GM12878 (cell line): ENCODE measurements at regions not wholly inside any gene's neighbourhood (a gene's known extent, or its start where the extent isn't known, plus 50 kb on each side); places are given as distances from the start of the nearest gene placed in this dataset.

Experiments
- ATAC-seq: fragments of 200-7000 bp; cut with Tn5 transposase; 3 replicates; pipeline ENCODE4 v1.9.1; 2020; ENCODE audit warnings: mild to moderate bottlenecking, moderate library complexity
- BruUV-seq: library from RNA; stranded (reverse); fragments of 400-500 nt; replicated peaks from 2 replicates; lab custom pipeline; 2021; lab: Mats Ljungman, UMichigan
- CTCF ChIA-PET: fragments of 300-600 bp; sonication (Branson Sonifier 250); formaldehyde crosslinking; extraction: SDS; loops from one replicate; lab custom pipeline; 2021; ENCODE audit warnings: inconsistent platforms; lab: Yijun Ruan, JAX
- POLR2A ChIA-PET: fragments of 350-600 bp; formaldehyde crosslinking; extraction: SDS; loops from one replicate; lab custom pipeline; 2021; ENCODE audit warnings: inconsistent platforms; lab: Charles Lee
- RAD21 ChIA-PET: fragments of 300-600 bp; sonication (Branson Sonifier 250); formaldehyde crosslinking; loops from one replicate; lab custom pipeline; 2023; ENCODE audit warnings: antibody characterized with exemption; ENCODE audit not compliant: unreplicated experiment; lab: Charles Lee
- SMC1A ChIA-PET: fragments of 300-600 bp; sonication (Branson Sonifier 250); formaldehyde crosslinking; loops from one replicate; lab custom pipeline; 2023; ENCODE audit not compliant: unreplicated experiment, uncharacterized antibody; lab: Charles Lee
- DNase-seq: peaks from one replicate; pipeline ENCODE4 v3.0.0-alpha.2; 2011; ENCODE audit warnings: low read depth, low spot score
- FAIRE-seq: peaks from 3 replicates; lab custom pipeline; 2011; peaks lifted over from hg19 to GRCh38; lab: Jason Lieb, UNC
- H2AFZ ChIP-seq: 2 replicates; pipeline ENCODE4 v1.6.0; 2011; ENCODE audit warnings: low read depth, low read length, control low read depth; ENCODE audit not compliant: control insufficient read depth
- H3K27ac ChIP-seq: 2 replicates; pipeline ENCODE4 v1.5.1; 2011; ENCODE audit warnings: control low read depth; ENCODE audit not compliant: control insufficient read depth, insufficient read depth
- H3K27me3 ChIP-seq, 2 experiments: replicated peaks in 1 of 2; 2 replicates each; pipeline versions ENCODE4 v1.6.0 to v1.6.1; 2011; ENCODE audit warnings: low read length in 1 of 2; ENCODE audit not compliant: control insufficient read depth in 2 of 2, insufficient read depth in 2 of 2
- H3K36me3 ChIP-seq, 2 experiments: 2 replicates each; pipeline ENCODE4 v1.5.1; 2011; ENCODE audit warnings: low read length in 1 of 2; ENCODE audit not compliant: control insufficient read depth in 2 of 2, insufficient read depth in 2 of 2
- H3K4me1 ChIP-seq: 2 replicates; pipeline ENCODE4 v1.6.1; 2011; ENCODE audit warnings: mild to moderate bottlenecking, low read length, moderate library complexity, mixed read lengths; ENCODE audit not compliant: control insufficient read depth, insufficient read depth
- H3K4me2 ChIP-seq: 2 replicates; pipeline ENCODE4 v1.6.0; 2011; ENCODE audit warnings: control low read depth; ENCODE audit not compliant: control insufficient read depth, insufficient read depth
- H3K4me3 ChIP-seq: fragments of 200-600 bp; sonication (generic); 2 replicates; pipeline ENCODE4 v1.5.1; 2016
- H3K79me2 ChIP-seq: 2 replicates; pipeline ENCODE4 v1.6.0; 2011; ENCODE audit warnings: low read length; ENCODE audit not compliant: control insufficient read depth, insufficient read depth
- H3K9ac ChIP-seq: 2 replicates; pipeline ENCODE4 v1.8.0; 2011; ENCODE audit warnings: low read length, control low read depth, mixed read lengths; ENCODE audit not compliant: control insufficient read depth, insufficient read depth
- H3K9me3 ChIP-seq: replicated peaks from 3 replicates; pipeline ENCODE4 v1.5.1; 2011; ENCODE audit warnings: mild to moderate bottlenecking, low read length; ENCODE audit not compliant: control insufficient read depth, insufficient read depth
- H4K20me1 ChIP-seq: 2 replicates; pipeline ENCODE4 v1.6.0; 2011; ENCODE audit not compliant: control insufficient read depth, insufficient read depth
- BRCA1 ChIP-seq: IDR thresholded peaks from 2 replicates; pipeline ENCODE4 v1.6.1; 2011; ENCODE audit warnings: low read depth, low read length, improper control_type of control experiment
- E2F8 ChIP-seq: fragments of 450-650 bp; IDR thresholded peaks from 2 replicates; pipeline ENCODE4 v1.6.1; 2018; ENCODE audit warnings: mild to moderate bottlenecking, low read depth, moderate library complexity; ENCODE audit not compliant: partially characterized antibody
- HDGF ChIP-seq: fragments of 450-650 bp; IDR thresholded peaks from 2 replicates; pipeline ENCODE4 v1.6.1; 2016; ENCODE audit warnings: antibody characterized with exemption
- PAX5 ChIP-seq: IDR thresholded peaks from 2 replicates; pipeline ENCODE4 v1.6.1; 2011; ENCODE audit warnings: low read depth, low read length, borderline replicate concordance
- RB1 ChIP-seq: fragments of 450-650 bp; formaldehyde crosslinking; IDR thresholded peaks from 2 replicates; pipeline ENCODE4 v1.6.1; 2017; ENCODE audit warnings: mild to moderate bottlenecking, borderline replicate concordance
- TCF12 ChIP-seq: IDR thresholded peaks from 2 replicates; pipeline ENCODE4 v1.6.1; 2011; ENCODE audit warnings: low read depth, mild to moderate bottlenecking, low read length
- YY1 ChIP-seq: IDR thresholded peaks from 2 replicates; pipeline ENCODE4 v1.6.1; 2011; ENCODE audit warnings: low read depth, mild to moderate bottlenecking, low read length
- ZZZ3 ChIP-seq: IDR thresholded peaks from 2 replicates; pipeline ENCODE4 v1.6.1; 2011; ENCODE audit warnings: low read depth; ENCODE audit not compliant: control insufficient read depth, insufficient read length
- WGBS: methylation state at CpG from one replicate; pipeline ENCODE4 v1.1.6; 2016; ENCODE audit warnings: low lambda C conversion rate; ENCODE audit not compliant: insufficient replicate concordance, insufficient coverage; ENCODE audit errors: missing lambda C conversion rate; 5-methylcytosine and 5-hydroxymethylcytosine counted together
- in situ Hi-C: fragments of 300-500 bp; cut with MboI; formaldehyde crosslinking; loops from 9 replicates; pipeline ENCODE4 v1.14.3; 2018; ENCODE audit warnings: mixed read lengths
- intact Hi-C: fragments of 100-400 bp; cut with micrococcal nuclease; formaldehyde crosslinking; loops from one replicate; pipeline ENCODE4 v1.14.2; 2022; ENCODE audit not compliant: unreplicated experiment
- TF ChIP-seq, protein P1 (sequence below): fragments of 450-650 bp; IDR thresholded peaks from 2 replicates; pipeline ENCODE4 v1.6.1; 2016; ENCODE audit warnings: mild to moderate bottlenecking
- TF ChIP-seq, protein P2 (sequence below): IDR thresholded peaks from 2 replicates; pipeline ENCODE4 v1.6.1; 2011; ENCODE audit warnings: low read depth, low read length, improper control_type of control experiment, borderline replicate concordance
- TF ChIP-seq, protein P3 (sequence below): IDR thresholded peaks from 2 replicates; pipeline ENCODE4 v1.6.1; 2012; ENCODE audit warnings: low read depth, low read length, improper control_type of control experiment
- TF ChIP-seq, protein P4 (sequence below): fragments of 450-650 bp; IDR thresholded peaks from 2 replicates; pipeline ENCODE4 v1.6.1; 2017; ENCODE audit warnings: mild to moderate bottlenecking, moderate library complexity

- TF ChIP-seq, protein P1, sequence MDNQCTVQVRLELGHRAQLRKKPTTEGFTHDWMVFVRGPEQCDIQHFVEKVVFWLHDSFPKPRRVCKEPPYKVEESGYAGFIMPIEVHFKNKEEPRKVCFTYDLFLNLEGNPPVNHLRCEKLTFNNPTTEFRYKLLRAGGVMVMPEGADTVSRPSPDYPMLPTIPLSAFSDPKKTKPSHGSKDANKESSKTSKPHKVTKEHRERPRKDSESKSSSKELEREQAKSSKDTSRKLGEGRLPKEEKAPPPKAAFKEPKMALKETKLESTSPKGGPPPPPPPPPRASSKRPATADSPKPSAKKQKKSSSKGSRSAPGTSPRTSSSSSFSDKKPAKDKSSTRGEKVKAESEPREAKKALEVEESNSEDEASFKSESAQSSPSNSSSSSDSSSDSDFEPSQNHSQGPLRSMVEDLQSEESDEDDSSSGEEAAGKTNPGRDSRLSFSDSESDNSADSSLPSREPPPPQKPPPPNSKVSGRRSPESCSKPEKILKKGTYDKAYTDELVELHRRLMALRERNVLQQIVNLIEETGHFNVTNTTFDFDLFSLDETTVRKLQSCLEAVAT = no peak
- TF ChIP-seq BRCA1 (no peak), HDGF (no peak)
Measured at GRCh38 chr6:156418253-156418652, 358.9 kb upstream of the ARID1B start (continued).

GRCh38 chr6:156416391-156416790, 360.8 kb upstream of the ARID1B start:
- Histone ChIP-seq H4K20me1 (no peaks in the 10 kb centered on the region), H3K9me3 (no peaks in the 10 kb centered on the region; the same call in 2 of the 3 replicates), H3K4me2 (no peak overlapping the region), H3K9ac (no peak overlapping the region), H2AFZ (no peak overlapping the region)
- in situ Hi-C loops = no loop called here
- TF ChIP-seq RB1 = no peak
- TF ChIP-seq, protein P2, sequence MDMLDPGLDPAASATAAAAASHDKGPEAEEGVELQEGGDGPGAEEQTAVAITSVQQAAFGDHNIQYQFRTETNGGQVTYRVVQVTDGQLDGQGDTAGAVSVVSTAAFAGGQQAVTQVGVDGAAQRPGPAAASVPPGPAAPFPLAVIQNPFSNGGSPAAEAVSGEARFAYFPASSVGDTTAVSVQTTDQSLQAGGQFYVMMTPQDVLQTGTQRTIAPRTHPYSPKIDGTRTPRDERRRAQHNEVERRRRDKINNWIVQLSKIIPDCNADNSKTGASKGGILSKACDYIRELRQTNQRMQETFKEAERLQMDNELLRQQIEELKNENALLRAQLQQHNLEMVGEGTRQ = no peak
- TF ChIP-seq, protein P3, sequence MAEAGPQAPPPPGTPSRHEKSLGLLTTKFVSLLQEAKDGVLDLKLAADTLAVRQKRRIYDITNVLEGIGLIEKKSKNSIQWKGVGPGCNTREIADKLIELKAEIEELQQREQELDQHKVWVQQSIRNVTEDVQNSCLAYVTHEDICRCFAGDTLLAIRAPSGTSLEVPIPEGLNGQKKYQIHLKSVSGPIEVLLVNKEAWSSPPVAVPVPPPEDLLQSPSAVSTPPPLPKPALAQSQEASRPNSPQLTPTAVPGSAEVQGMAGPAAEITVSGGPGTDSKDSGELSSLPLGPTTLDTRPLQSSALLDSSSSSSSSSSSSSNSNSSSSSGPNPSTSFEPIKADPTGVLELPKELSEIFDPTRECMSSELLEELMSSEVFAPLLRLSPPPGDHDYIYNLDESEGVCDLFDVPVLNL = no peak
- TF ChIP-seq YY1 = no peak
- no peak for TF ChIP-seq TCF12
- TF ChIP-seq ZZZ3 = no peak
- TF ChIP-seq, protein P4, sequence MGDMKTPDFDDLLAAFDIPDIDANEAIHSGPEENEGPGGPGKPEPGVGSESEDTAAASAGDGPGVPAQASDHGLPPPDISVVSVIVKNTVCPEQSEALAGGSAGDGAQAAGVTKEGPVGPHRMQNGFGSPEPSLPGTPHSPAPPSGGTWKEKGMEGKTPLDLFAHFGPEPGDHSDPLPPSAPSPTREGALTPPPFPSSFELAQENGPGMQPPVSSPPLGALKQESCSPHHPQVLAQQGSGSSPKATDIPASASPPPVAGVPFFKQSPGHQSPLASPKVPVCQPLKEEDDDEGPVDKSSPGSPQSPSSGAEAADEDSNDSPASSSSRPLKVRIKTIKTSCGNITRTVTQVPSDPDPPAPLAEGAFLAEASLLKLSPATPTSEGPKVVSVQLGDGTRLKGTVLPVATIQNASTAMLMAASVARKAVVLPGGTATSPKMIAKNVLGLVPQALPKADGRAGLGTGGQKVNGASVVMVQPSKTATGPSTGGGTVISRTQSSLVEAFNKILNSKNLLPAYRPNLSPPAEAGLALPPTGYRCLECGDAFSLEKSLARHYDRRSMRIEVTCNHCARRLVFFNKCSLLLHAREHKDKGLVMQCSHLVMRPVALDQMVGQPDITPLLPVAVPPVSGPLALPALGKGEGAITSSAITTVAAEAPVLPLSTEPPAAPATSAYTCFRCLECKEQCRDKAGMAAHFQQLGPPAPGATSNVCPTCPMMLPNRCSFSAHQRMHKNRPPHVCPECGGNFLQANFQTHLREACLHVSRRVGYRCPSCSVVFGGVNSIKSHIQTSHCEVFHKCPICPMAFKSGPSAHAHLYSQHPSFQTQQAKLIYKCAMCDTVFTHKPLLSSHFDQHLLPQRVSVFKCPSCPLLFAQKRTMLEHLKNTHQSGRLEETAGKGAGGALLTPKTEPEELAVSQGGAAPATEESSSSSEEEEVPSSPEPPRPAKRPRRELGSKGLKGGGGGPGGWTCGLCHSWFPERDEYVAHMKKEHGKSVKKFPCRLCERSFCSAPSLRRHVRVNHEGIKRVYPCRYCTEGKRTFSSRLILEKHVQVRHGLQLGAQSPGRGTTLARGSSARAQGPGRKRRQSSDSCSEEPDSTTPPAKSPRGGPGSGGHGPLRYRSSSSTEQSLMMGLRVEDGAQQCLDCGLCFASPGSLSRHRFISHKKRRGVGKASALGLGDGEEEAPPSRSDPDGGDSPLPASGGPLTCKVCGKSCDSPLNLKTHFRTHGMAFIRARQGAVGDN = no peak
- TF ChIP-seq PAX5 = no peak
- TF ChIP-seq E2F8 = no peak
- TF ChIP-seq, all 136 proteins: peak for 0
- Histone ChIP-seq H3K36me3 (no peaks in the 10 kb centered on the region), H3K79me2 (no peaks in the 10 kb centered on the region), H3K27me3 (peaks cover 0 to 4% of the 10 kb centered on the region in 2 experiments; a peak in 1 of 4 replicates), H3K4me1 (no peaks in the 10 kb centered on the region), H3K27ac (no peak overlapping the region), H3K4me3 (no peak overlapping the region)
- WGBS = 27% methylated on average over 1 of the region's 1 CpG
- FAIRE-seq (no peak), DNase-seq (no peak), ATAC-seq (no peak)
- no TSS peak for BruUV-seq
- RAD21 ChIA-PET = no interaction called here
- SMC1A ChIA-PET = no interaction called here
- POLR2A ChIA-PET = no interaction called here
- intact Hi-C loops = no loop called here
- CTCF ChIA-PET = no interaction called here
